ENCODE measurements at regions not wholly inside any gene's neighbourhood (a gene's known extent, or its start where the extent isn't known, plus 50 kb on each side); places are given as distances from the start of the nearest gene placed in this dataset.
A peak's percentile ranks its signal among the peaks of the same experiment; 100 is the strongest.

DNA sequence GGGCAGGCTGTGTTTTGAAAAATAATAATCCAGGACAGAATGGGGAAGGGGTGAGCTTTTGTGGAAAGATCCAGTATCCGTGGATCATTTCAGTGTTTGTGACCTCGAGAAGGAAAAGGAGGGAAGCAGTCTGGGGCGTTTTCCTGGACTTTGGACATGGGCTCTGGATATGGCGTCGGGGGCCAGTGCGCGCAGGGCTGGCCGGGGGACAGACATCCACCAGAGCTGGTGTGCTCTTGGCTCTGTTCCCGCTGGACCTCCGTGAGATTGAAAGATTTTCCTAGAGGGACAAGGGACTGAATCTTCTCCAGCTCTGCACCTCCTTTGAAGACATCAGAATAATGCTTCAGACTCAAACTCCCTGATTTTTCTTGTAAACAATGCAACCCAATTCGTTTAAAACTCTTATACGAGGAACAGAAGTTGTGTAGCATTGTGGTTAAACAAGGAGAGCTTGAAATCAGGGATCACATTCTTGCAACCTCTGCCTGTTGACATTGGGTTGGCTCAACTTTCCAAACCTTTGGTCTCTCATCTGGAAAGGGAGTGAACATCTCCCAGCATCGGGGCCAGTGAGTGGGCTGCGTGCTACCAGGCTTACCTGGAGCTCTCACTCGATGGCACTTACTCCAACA, 75.9 kb downstream of the C16orf95 start:
- no peak overlapping the region for H3K9ac ChIP-seq (ENCODE audit: low read length in 3 of 3)
- no peak for FAIRE-seq
- no peaks in the 10 kb centered on the region for H3K9me3 ChIP-seq (ENCODE audit: control insufficient read depth in 2 of 3, insufficient read depth in 1 of 3, low read length in 3 of 3)
- TF ChIP-seq, protein P1, sequence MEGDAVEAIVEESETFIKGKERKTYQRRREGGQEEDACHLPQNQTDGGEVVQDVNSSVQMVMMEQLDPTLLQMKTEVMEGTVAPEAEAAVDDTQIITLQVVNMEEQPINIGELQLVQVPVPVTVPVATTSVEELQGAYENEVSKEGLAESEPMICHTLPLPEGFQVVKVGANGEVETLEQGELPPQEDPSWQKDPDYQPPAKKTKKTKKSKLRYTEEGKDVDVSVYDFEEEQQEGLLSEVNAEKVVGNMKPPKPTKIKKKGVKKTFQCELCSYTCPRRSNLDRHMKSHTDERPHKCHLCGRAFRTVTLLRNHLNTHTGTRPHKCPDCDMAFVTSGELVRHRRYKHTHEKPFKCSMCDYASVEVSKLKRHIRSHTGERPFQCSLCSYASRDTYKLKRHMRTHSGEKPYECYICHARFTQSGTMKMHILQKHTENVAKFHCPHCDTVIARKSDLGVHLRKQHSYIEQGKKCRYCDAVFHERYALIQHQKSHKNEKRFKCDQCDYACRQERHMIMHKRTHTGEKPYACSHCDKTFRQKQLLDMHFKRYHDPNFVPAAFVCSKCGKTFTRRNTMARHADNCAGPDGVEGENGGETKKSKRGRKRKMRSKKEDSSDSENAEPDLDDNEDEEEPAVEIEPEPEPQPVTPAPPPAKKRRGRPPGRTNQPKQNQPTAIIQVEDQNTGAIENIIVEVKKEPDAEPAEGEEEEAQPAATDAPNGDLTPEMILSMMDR (IDR thresholded peaks at IDR 0.05; ENCODE audit: borderline replicate concordance, extremely low read depth, insufficient read depth) = no peak
- H3K4me3 ChIP-seq (ENCODE audit: low read length in 3 of 3) = no peak overlapping the region
- H3K4me1 ChIP-seq (ENCODE audit: control insufficient read depth in 2 of 3, insufficient read depth in 2 of 3, low read depth in 1 of 3, low read length in 3 of 3) = no peaks in the 10 kb centered on the region
- intact Hi-C loops (cut with DNase I) = no loop called here
- no peaks in the 10 kb centered on the region for H3K27me3 ChIP-seq (ENCODE audit: control insufficient read depth, insufficient read depth, low read length)
- H3K27ac ChIP-seq (ENCODE audit: low read depth in 2 of 2, low read length in 2 of 2) = no peak overlapping the region
- no peaks in the 10 kb centered on the region for H3K36me3 ChIP-seq (ENCODE audit: control insufficient read depth in 2 of 3, insufficient read depth in 3 of 3, low read length in 3 of 3)
- peak in 2 of 5 donors; percentile 68 to 69 for DNase-seq

DNA sequence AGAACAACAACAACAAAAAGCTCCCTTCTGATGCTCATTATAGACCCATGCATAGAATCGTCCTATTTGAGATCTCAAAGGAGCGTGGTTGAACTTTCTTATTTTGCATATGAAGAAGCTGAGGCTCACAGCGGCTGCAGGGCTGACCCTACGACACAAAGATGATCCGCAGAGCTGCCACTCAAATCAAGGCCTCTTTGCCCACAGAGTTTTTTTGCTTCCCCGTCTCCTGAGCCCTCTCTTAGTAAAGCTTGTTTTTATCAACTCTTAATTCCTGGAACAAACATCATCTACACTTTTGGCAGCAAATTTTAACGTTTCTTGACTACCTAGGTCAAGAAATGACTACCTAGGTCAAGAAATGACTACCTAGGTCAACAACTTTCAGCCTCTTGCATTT, 73.7 kb downstream of the C16orf95 start:
- Histone ChIP-seq H3K9ac (ENCODE audit: low read length in 3 of 3) (no peak overlapping the region), H3K27ac (ENCODE audit: low read depth in 2 of 2, low read length in 2 of 2) (no peak overlapping the region), H3K4me3 (ENCODE audit: low read length in 3 of 3) (no peak overlapping the region), H3K27me3 (ENCODE audit: control insufficient read depth, insufficient read depth, low read length) (no peaks in the 10 kb centered on the region), H3K9me3 (ENCODE audit: control insufficient read depth in 2 of 3, insufficient read depth in 1 of 3, low read length in 3 of 3) (no peaks in the 10 kb centered on the region), H3K36me3 (ENCODE audit: control insufficient read depth in 2 of 3, insufficient read depth in 3 of 3, low read length in 3 of 3) (no peaks in the 10 kb centered on the region), H3K4me1 (ENCODE audit: control insufficient read depth in 2 of 3, insufficient read depth in 2 of 3, low read depth in 1 of 3, low read length in 3 of 3) (no peaks in the 10 kb centered on the region)
- intact Hi-C loops (cut with DNase I) = no loop called here
- FAIRE-seq (no peak), DNase-seq (no peak)
- TF ChIP-seq, protein P1 (IDR thresholded peaks at IDR 0.05; ENCODE audit: borderline replicate concordance, extremely low read depth, insufficient read depth) = no peak

DNA sequence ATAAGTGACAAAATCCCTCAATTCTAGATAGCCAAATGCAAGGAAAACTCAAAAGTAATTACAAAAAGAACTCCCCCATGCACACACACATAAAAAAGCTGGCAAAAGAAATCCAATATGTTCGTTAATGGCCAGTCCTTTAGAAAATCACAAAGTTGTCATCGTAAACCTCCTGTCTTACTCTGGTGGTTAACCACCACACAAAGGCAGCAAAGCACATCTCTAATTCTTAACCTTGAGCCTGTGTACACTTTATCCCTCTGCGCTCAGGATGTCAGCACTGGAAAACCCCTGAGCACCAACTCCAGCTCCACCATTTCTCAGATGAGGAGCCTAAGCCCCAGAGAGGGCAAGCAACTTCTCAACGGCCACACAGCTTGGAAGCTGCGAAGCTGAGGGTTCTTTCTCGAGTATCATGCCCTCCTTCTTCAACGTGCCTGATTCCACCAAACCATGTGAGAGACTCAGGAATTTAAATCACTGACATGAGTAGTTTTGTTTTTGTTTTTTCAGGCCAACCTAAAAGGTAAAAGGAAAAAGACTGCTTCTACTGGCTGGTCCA, 72.5 kb downstream of the C16orf95 start:
- H3K4me3 ChIP-seq (ENCODE audit: low read length in 3 of 3) = no peak overlapping the region
- no peak overlapping the region for H3K27ac ChIP-seq (ENCODE audit: low read depth in 2 of 2, low read length in 2 of 2)
- DNase-seq (peak in 3 of 5 donors; percentile 52 to 80 (median 68)), FAIRE-seq (no peak)
- TF ChIP-seq, protein P1 (IDR thresholded peaks at IDR 0.05; ENCODE audit: borderline replicate concordance, extremely low read depth, insufficient read depth) = no peak
- no peaks in the 10 kb centered on the region for H3K9me3 ChIP-seq (ENCODE audit: control insufficient read depth in 2 of 3, insufficient read depth in 1 of 3, low read length in 3 of 3)
- no peaks in the 10 kb centered on the region for H3K36me3 ChIP-seq (ENCODE audit: control insufficient read depth in 2 of 3, insufficient read depth in 3 of 3, low read length in 3 of 3)
- H3K9ac ChIP-seq (ENCODE audit: low read length in 3 of 3) = no peak overlapping the region
- H3K27me3 ChIP-seq (ENCODE audit: control insufficient read depth, insufficient read depth, low read length) = no peaks in the 10 kb centered on the region
- no peaks in the 10 kb centered on the region for H3K4me1 ChIP-seq (ENCODE audit: control insufficient read depth in 2 of 3, insufficient read depth in 2 of 3, low read depth in 1 of 3, low read length in 3 of 3)
- intact Hi-C loops (cut with DNase I) = no loop called here

All from kidney (tissue), 13 donors.